Activated CD4-positive, alpha-beta T cell treated with anti-CD3 and anti-CD28 coated beads, Interleukin-2, amount 10 ng/mL, durations not matched to agents 24 days and 14 days (primary cell): ENCODE measurements at regions not wholly inside any gene's neighbourhood (a gene's known extent, or its start where the extent isn't known, plus 50 kb on each side); places are given as distances from the start of the nearest gene placed in this dataset.

Experiments
- DNase-seq: peaks from one replicate; pipeline ENCODE4 v3.0.0; 2022
- H3K27ac Mint-ChIP-seq: one replicate; pipeline ENCODE4 v1.8.0; 2022; ENCODE audit warnings: mild to moderate bottlenecking, mixed read lengths
- H3K27me3 Mint-ChIP-seq: one replicate; pipeline ENCODE4 v1.8.0; 2022; ENCODE audit warnings: mixed read lengths
- H3K36me3 Mint-ChIP-seq: one replicate; pipeline ENCODE4 v1.8.0; 2022; ENCODE audit warnings: low read depth, mild to moderate bottlenecking, mixed read lengths
- H3K4me1 Mint-ChIP-seq: one replicate; pipeline ENCODE4 v1.8.0; 2021; ENCODE audit warnings: mixed read lengths
- H3K4me3 Mint-ChIP-seq: one replicate; pipeline ENCODE4 v1.8.0; 2022; ENCODE audit warnings: mild to moderate bottlenecking, moderate library complexity, mixed read lengths
- H3K9me3 Mint-ChIP-seq: one replicate; pipeline ENCODE4 v1.8.0; 2021; ENCODE audit warnings: mixed read lengths
- intact Hi-C: fragments of 100-400 bp; cut with micrococcal nuclease; formaldehyde crosslinking; loops from one replicate; pipeline ENCODE4 v1.15.1; 2023

DNA sequence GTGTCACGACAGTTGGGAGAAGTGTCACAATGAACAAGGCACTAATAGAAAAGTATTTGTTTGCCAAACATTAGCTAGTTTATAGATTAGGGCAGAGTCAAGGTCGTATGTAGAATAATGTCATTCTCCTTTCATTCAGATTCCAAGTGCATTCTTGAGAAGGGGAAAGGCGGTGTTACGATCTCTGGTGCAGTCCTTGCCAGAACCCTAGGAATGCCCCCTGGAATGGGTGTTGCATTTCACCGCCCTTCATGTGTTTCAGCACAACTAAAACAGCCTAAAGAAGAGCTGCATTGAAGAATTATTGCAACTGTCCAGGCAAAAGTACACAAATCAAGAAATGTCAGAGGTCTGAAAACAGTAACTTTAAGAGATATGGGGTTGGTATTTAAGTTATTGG is 721.0 kb upstream of the WWC1 start:
- H3K27ac Mint-ChIP-seq, result no peak overlapping the region
- no peak overlapping the region for H3K4me3 Mint-ChIP-seq
- H3K27me3 Mint-ChIP-seq, result peaks cover 16% of the 10 kb centered on the region
- H3K9me3 Mint-ChIP-seq, result no peaks in the 10 kb centered on the region
- no peak for DNase-seq
- intact Hi-C loops, result no loop called here
- no peaks in the 10 kb centered on the region for H3K36me3 Mint-ChIP-seq
- no peaks in the 10 kb centered on the region for H3K4me1 Mint-ChIP-seq

DNA sequence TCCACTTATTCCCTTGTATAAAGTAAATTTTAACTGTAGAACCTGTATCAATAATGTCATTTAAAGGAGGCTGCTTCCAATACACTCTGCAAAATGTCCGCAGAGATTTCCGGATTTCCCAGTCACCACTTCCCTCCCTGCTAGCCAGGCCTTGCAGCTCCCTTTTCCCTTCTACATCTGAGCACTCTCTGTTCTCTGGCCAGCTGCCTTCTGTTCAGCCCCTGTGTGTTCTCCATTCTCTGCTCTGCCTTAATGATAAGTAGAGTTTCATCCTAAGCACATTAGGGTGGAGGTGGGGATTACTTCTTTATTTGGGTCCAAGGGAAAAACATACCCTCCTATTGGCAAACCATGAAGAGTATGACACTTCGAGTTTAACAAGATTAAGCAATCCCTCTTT is 719.6 kb upstream of the WWC1 start:
- intact Hi-C loops, result no loop called here
- no peaks in the 10 kb centered on the region for H3K36me3 Mint-ChIP-seq
- H3K27ac Mint-ChIP-seq, result no peak overlapping the region
- H3K4me1 Mint-ChIP-seq, result no peaks in the 10 kb centered on the region
- H3K9me3 Mint-ChIP-seq, result no peaks in the 10 kb centered on the region
- DNase-seq, result no peak
- peaks cover 16% of the 10 kb centered on the region for H3K27me3 Mint-ChIP-seq
- no peak overlapping the region for H3K4me3 Mint-ChIP-seq

DNA sequence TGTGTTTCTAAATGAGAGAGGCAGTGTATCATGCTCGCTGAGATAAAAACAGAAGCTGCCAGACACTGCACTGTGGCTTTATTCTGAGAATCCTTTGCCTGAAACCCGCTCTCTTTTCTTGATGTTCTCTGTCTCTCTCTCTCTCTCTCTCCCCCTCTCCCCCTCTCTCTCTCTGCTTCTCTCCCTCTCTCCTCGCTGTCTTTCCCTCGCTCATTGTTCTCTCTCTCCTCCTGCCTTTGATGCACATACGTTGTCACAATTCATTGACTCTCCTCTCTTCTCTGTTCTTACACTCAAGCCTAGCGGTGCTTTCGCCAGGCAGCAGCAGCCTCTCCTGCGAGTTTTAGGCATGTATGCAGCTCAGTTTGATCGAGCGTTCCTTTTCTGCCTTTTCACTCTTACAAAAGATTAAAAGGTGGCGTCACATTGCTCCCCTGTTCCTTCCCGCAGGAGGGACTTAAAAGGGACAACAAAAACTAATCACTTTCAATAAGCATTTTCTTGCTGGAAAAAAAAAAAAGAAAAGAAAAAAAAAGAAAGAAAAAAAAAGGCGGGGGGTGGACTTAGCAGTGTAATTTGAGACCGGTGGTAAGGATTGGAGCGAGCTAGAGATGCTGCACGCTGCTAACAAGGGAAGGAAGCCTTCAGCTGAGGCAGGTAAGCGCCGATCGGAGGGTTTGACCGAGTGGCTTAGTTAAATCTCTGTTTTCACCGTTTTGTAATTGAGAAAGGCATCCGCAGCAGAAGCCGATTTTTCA is 717.9 kb upstream of the WWC1 start:
- DNase-seq, result no peak
- intact Hi-C loops, result no loop called here
- H3K4me3 Mint-ChIP-seq, result no peak overlapping the region
- peaks cover 16% of the 10 kb centered on the region for H3K27me3 Mint-ChIP-seq
- H3K9me3 Mint-ChIP-seq, result no peaks in the 10 kb centered on the region
- no peaks in the 10 kb centered on the region for H3K36me3 Mint-ChIP-seq
- H3K27ac Mint-ChIP-seq, result no peak overlapping the region
- H3K4me1 Mint-ChIP-seq, result no peaks in the 10 kb centered on the region

GRCh38 chr5:167574464-167574863 is 717.0 kb upstream of the WWC1 start:
- no peak for DNase-seq
- H3K4me1 Mint-ChIP-seq, result no peaks in the 10 kb centered on the region
- no peaks in the 10 kb centered on the region for H3K9me3 Mint-ChIP-seq
- H3K36me3 Mint-ChIP-seq, result no peaks in the 10 kb centered on the region
- peaks cover 16% of the 10 kb centered on the region for H3K27me3 Mint-ChIP-seq
- H3K4me3 Mint-ChIP-seq, result no peak overlapping the region
- intact Hi-C loops, result no loop called here
- H3K27ac Mint-ChIP-seq, result no peak overlapping the region

DNA sequence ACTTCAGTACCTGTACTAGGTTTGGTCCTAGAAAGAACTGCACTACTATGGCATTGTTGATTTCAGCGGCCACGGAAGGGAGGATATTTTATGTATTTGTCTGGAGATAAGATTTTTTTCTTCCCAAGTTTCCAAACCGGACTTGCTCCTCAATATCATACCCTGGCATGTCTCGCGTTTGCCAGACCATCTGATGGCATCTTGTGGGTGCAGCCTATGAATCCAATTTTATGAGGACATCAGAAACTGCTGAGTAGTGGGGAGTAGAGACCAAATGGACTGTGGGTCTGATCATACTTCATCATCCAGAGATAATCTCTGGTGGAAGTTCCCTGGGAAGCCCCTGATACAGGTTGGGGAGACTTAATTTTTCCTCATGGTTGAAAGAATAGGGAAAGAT is 716.1 kb upstream of the WWC1 start:
- Mint-ChIP-seq H3K27me3 (peaks cover 16% of the 10 kb centered on the region), H3K36me3 (no peaks in the 10 kb centered on the region), H3K27ac (no peak overlapping the region), H3K4me1 (no peaks in the 10 kb centered on the region), H3K4me3 (no peak overlapping the region), H3K9me3 (no peaks in the 10 kb centered on the region)
- DNase-seq, result no peak
- intact Hi-C loops, result no loop called here

- no peaks in the 10 kb centered on the region for H3K36me3 Mint-ChIP-seq
- H3K27me3 Mint-ChIP-seq, result peaks cover 16% of the 10 kb centered on the region
- no peak overlapping the region for H3K27ac Mint-ChIP-seq
- H3K4me3 Mint-ChIP-seq, result no peak overlapping the region
- H3K4me1 Mint-ChIP-seq, result no peaks in the 10 kb centered on the region
- intact Hi-C loops, result no loop called here
- no peak for DNase-seq
- H3K9me3 Mint-ChIP-seq, result no peaks in the 10 kb centered on the region
Measured at GRCh38 chr5:167576126-167576525, 715.3 kb upstream of the WWC1 start.

GRCh38 chr5:167576897-167577296 is 714.5 kb upstream of the WWC1 start:
- Mint-ChIP-seq H3K4me1 (no peaks in the 10 kb centered on the region), H3K27ac (no peak overlapping the region), H3K36me3 (no peaks in the 10 kb centered on the region), H3K4me3 (no peak overlapping the region), H3K9me3 (no peaks in the 10 kb centered on the region), H3K27me3 (peaks cover 16% of the 10 kb centered on the region)
- intact Hi-C loops, result no loop called here
- no peak for DNase-seq

DNA sequence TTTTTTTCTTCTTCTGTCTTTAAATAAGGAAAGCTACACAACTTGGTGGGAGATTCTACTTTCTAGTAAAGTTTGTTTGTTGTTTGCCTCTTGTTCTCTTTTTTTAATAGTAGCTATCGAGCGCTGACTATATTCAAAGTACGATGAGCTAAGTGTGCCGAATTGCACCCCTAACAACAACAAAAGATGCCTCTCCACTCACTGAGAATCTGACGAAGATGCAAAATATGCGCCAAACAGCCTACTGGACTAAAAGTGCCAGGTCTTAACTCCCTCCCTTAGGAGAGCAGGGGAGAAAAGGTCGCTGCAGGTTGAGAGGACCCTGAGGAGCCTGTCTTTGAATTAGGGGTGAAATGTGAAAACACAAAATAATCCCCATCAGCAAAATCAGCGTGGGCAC is 713.8 kb upstream of the WWC1 start:
- Mint-ChIP-seq H3K27me3 (peaks cover 13% of the 10 kb centered on the region), H3K4me3 (no peak overlapping the region)

DNA sequence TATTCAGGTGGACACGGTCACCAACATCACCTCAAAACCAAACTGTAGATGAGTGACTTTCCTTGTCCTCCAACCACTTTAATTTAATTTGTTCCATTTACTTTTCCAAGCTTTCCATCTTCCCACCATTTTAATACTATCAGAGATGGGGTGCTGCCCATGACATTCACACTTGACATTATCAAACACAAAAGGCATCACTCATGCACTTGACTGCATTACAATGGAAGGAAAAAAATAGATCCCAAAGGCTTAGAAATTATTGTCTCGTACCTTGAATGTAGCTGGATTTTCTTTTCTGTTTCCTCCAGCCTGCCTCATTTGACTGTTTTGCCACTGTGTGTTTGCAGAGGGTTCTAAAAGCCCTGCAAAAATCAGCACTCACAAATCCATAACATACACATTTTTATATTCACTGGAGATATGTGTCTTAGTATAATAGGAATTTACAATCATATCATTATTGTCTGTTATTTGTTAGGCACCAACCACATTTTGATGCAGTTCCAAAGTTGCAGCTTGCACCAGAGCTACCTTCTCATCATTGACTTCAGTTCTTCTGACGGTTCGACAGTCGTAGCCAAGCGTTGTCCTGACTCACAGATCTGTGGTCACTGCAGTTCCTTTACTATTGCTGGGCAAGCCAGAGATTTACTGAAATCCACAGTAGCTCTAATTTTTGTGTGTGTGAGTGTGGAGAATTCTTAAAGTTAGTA is 712.3 kb upstream of the WWC1 start:
- H3K4me3 Mint-ChIP-seq, result no peak overlapping the region
- H3K4me1 Mint-ChIP-seq, result no peaks in the 10 kb centered on the region
- intact Hi-C loops, result no loop called here
- no peak overlapping the region for H3K27ac Mint-ChIP-seq
- H3K9me3 Mint-ChIP-seq, result no peaks in the 10 kb centered on the region
- no peaks in the 10 kb centered on the region for H3K36me3 Mint-ChIP-seq
- H3K27me3 Mint-ChIP-seq, result peaks cover 6% of the 10 kb centered on the region
- DNase-seq, result no peak

More for the DNA sequence above, 713.8 kb upstream of the WWC1 start:
- no peak for DNase-seq
- intact Hi-C loops, result no loop called here
- Mint-ChIP-seq H3K4me1 (no peaks in the 10 kb centered on the region), H3K9me3 (no peaks in the 10 kb centered on the region), H3K27ac (no peak overlapping the region), H3K36me3 (no peaks in the 10 kb centered on the region)

GRCh38 chr5:167579693-167580055 is 711.8 kb upstream of the WWC1 start:
- H3K27ac Mint-ChIP-seq, result no peak overlapping the region
- no peak overlapping the region for H3K4me3 Mint-ChIP-seq
- intact Hi-C loops, result no loop called here
- no peaks in the 10 kb centered on the region for H3K4me1 Mint-ChIP-seq
- H3K27me3 Mint-ChIP-seq, result peaks cover under 1% of the 10 kb centered on the region
- H3K9me3 Mint-ChIP-seq, result no peaks in the 10 kb centered on the region
- H3K36me3 Mint-ChIP-seq, result no peaks in the 10 kb centered on the region
- DNase-seq, result no peak

- Mint-ChIP-seq H3K4me1 (no peaks in the 10 kb centered on the region), H3K9me3 (no peaks in the 10 kb centered on the region), H3K27me3 (no peaks in the 10 kb centered on the region), H3K4me3 (no peak overlapping the region), H3K27ac (no peak overlapping the region), H3K36me3 (no peaks in the 10 kb centered on the region)
- intact Hi-C loops, result no loop called here
- no peak for DNase-seq
Measured at GRCh38 chr5:167580608-167581007, 710.8 kb upstream of the WWC1 start.

DNA sequence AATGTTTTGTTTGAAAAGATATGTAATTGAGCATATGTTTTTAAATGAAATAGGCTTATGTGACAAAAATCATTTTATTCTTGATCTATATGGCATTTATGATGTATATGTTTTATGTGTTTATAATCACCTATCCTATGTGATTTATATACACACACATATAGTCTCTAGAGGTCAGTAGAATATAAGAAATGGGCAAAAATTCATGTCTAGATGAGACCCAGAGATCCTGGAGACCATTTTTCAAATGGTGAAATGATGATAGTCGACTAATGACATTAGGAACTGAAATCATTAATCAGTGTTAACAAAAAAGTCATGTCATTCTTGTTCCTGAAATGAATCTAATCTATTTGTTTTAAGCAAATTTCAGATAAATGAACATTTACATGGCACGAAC is 709.2 kb upstream of the WWC1 start:
- H3K4me1 Mint-ChIP-seq, result no peaks in the 10 kb centered on the region
- no peaks in the 10 kb centered on the region for H3K9me3 Mint-ChIP-seq
- no peak overlapping the region for H3K27ac Mint-ChIP-seq
- DNase-seq, result no peak
- H3K36me3 Mint-ChIP-seq, result no peaks in the 10 kb centered on the region
- H3K27me3 Mint-ChIP-seq, result no peaks in the 10 kb centered on the region
- H3K4me3 Mint-ChIP-seq, result no peak overlapping the region
- intact Hi-C loops, result no loop called here

- no peak overlapping the region for H3K27ac Mint-ChIP-seq
- no peaks in the 10 kb centered on the region for H3K4me1 Mint-ChIP-seq
- no peak overlapping the region for H3K4me3 Mint-ChIP-seq
- no peak for DNase-seq
- no peaks in the 10 kb centered on the region for H3K27me3 Mint-ChIP-seq
- H3K9me3 Mint-ChIP-seq, result no peaks in the 10 kb centered on the region
- H3K36me3 Mint-ChIP-seq, result no peaks in the 10 kb centered on the region
- intact Hi-C loops, result no loop called here
Measured at GRCh38 chr5:167582886-167583285, 708.6 kb upstream of the WWC1 start.

DNA sequence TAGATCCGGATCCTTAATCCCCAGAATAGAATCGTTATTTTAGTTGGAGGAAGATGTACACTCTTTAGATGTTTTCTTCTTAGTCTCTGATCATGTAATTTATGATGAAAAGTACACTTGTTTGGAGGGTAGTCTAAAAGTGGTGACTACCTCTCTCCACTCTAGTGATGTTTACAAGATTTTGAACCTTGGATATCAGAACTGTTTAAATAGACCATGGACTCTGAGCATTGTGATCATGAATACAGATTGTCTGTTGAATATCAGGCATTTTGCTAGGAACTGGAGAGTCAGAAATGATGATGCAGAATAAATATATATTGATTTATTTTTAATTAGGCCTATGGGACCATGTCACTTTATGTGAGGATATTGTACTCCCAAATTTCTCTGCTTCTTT is 706.3 kb upstream of the WWC1 start:
- H3K4me1 Mint-ChIP-seq, result no peaks in the 10 kb centered on the region
- H3K27ac Mint-ChIP-seq, result no peak overlapping the region
- no peaks in the 10 kb centered on the region for H3K36me3 Mint-ChIP-seq
- no peak overlapping the region for H3K4me3 Mint-ChIP-seq
- intact Hi-C loops, result no loop called here
- H3K27me3 Mint-ChIP-seq, result no peaks in the 10 kb centered on the region
- no peaks in the 10 kb centered on the region for H3K9me3 Mint-ChIP-seq
- DNase-seq, result no peak
